NCI-H2171 treated with DMSO at 0.1 percent for 48 hours (cell line): ENCODE measurements at regions not wholly inside any gene's neighbourhood (a gene's known extent, or its start where the extent isn't known, plus 50 kb on each side); places are given as distances from the start of the nearest gene placed in this dataset.

Experiments
- DNase-seq: peaks from one replicate; lab custom pipeline; 2025; lab: John Stamatoyannopoulos, UW

DNA sequence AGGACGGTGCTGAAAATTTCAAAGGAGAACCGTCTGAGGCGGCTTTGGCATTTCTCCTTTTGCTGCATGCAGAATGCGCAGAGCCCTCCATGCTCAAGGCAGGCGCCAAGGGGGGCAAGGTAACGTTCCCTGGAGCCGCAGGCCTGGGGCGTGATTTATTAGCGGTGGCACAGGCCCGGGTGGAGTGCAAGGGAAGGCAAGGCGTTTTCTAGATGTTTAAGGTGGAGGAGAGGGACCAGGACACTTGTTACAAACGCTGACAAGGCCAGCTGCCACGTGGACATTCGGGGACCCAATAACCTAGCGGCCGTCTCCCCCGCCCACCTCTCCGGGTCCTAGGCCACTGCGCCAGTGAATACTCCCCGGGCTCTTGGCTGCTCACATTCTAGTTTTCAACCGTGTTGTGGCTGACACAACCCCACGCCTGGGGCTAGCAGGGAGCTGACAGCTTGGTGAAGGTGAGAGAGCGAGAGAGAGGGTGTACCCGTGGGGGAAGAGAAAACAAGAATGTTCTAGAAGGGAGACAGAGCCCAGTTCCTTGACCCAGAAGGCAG is 250.1 kb downstream of the C16orf95 start:
- DNase-seq: no peak

DNA sequence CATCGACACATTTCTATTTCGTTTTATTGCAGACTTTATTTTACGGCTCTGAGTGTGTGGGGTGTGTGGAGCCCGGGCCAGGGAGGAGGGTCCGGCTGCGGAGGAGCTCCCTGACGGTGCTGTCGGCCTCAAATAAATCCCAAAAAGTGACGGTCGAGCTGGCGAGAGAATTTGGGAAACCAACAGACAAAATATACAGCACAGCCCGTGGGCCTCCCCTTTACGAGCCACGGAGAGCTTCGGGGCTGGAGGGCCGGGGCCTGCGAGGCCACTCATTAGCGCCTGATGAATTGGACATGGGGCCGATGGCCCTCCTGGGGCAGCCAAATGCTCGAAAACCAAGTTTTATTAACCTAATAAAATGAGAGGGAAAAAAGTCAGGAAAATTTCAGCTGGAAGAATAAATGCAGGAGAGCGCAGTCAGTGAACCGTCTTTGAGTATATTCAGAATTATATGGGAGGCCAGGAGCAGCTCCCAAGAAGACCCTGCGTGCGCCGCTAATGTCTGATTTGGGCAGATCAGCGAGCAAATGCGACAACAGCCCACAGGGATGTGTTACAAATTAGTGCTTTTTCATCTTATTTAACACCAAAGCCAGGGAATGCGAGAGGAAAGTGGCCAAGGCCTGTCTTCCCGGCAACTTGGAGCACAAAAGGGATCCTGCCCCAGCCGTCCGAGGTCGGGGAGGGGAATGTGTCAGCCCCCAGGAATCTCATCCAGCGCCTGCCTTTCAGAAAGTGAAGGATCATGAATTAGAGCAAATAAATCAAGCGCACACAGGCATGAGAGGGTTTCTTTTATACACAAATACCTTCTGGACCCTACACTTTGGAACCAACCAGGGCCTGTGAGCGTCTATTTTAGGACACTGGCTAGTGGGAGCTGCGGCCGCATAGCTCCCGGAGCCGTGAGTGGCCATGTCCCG is 249.1 kb downstream of the C16orf95 start:
- DNase-seq: no peak

GRCh38 chr16:87068762-87069150 is 248.4 kb downstream of the C16orf95 start:
- no peak for DNase-seq

- DNase-seq: no peak
Observed at GRCh38 chr16:87070657-87071056, 246.5 kb downstream of the C16orf95 start.

DNA sequence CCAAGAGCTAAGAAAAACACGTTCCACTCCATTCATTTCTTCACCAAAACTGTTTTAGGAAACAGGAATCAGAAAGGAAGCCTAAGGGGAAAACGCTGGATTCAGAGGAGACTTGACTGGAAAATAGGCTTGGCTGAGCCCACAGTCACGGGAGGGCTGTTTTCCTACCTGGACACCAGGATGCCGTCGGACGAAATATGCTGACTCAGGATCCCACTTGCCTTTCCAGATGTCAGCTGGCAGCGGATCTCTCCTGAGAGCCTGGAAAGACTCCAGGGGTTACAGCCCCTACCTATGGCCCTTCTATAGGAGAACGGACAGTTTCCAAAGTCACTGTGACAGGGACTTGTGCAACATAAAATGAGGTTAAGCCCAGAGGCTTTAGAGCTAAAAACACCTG is 245.1 kb downstream of the C16orf95 start:
- no peak for DNase-seq

DNA sequence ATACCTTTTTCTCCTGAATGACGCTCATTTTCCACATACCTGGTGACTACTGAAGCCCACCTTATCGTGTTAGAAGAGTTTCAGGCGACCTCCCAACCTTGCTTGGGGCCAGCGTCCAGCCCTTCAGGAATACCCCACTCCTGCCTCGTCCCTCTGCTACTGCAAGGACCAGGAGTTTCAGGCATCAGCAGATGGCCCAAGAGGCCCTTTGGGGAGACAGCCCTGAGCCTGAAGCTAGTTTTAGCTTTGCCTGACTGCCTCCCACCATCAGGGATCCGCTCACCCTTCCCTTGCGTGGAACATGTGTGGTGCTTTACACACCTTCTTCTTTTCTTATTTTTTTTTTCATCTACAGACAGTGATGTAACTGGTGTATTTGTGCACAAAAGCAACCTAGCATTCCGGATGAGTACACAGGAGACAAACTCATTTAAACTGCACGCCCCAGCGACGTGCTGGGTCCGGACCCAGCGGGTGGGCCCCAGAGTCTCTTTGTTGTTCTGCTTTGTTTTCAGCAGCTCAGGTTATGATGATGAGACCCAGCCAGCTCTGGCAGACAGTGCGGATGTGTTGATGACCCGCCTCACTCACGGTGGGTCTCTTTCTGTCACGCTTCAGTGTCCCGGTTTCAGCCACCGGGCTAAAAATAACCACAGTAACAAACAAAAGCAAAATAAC is 242.4 kb downstream of the C16orf95 start:
- peak; percentile 94 for DNase-seq

GRCh38 chr16:87075319-87075860 is 241.8 kb downstream of the C16orf95 start:
- DNase-seq: no peak

GRCh38 chr16:87076331-87076949 is 240.8 kb downstream of the C16orf95 start:
- DNase-seq: no peak

DNA sequence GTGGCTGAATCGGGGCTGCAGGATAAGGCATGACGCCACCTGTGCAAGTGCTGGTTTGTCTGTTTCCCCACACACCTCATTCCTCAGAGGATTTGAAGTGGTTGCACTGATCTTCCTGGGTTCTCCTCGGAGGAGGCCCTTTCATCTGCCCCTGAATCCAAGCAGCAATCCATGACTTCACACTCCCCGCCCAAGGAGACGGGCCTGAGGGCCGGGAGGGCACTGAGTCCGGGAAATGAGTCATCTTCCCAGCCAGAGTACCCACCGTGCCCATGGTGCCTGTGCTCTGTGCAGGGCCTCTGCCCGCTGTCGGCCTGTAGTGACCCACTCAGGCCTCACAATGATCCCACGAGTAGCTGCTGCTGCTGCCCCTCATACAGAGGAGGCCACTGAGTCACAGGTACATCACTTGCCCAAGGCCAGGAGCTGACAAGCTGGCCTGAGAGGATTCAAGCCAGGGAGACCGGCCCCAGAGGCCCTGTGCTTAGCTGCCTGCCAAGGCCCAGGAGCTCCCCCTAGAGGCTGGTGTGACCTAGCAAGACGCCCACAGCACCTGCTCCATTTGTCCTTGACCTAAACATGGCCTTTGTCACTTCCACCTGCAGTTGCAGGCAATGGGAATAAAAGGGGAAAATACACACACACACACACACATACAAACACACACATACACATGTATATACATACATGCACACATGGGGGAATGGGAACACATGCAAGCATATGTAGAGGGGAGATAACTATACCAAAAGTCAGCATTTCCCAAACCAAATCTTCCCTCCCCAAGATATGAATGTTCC is 240.0 kb downstream of the C16orf95 start:
- peak; percentile 22 for DNase-seq

DNA sequence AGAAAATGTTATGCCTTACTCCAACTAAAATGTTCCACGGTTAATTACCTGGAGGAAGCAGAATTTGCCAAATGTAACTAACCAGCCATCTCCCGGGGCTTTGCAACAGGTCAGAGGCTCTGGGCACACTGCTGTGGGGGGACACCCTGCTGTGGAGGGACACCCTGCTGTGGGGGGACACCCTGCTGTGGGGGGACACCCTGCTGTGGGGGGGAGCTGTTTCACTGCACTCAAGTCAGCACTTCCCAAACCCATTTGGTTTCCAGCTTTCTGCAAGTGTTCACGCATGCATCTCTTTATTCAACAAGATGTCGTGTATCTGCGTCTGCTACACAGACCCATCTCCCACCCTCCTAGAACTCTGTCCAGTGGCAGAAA is 239.5 kb downstream of the C16orf95 start:
- no peak for DNase-seq

GRCh38 chr16:87080571-87081167 is 236.5 kb downstream of the C16orf95 start:
- no peak for DNase-seq

GRCh38 chr16:87085441-87085840 is 231.8 kb downstream of the C16orf95 start:
- no peak for DNase-seq

DNA sequence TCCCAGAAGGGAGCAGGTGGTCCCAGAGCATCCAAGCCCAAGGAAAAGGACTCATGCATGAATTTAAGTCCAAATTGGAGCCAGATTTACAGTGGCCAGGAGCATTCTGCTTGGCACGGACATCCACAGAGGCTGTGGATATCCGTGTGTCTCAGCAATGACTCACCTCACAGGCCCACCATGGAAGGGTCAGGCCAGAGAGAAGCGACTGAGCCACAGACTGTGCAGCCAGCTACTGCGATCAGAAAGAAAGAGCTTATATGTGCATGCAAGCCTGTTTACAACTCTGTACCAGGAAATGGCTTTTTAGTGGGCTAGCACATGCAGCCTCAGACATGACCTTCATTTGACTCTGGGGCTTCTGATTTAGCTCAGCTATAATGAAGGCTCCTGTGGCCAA is 231.0 kb downstream of the C16orf95 start:
- no peak for DNase-seq

- DNase-seq: peak; percentile 11
Observed at GRCh38 chr16:87086575-87086974, 230.6 kb downstream of the C16orf95 start.

- no peak for DNase-seq
Observed at GRCh38 chr16:87092958-87093357, 224.2 kb downstream of the C16orf95 start.

GRCh38 chr16:87093804-87094555 is 223.2 kb downstream of the C16orf95 start:
- DNase-seq: no peak

DNA sequence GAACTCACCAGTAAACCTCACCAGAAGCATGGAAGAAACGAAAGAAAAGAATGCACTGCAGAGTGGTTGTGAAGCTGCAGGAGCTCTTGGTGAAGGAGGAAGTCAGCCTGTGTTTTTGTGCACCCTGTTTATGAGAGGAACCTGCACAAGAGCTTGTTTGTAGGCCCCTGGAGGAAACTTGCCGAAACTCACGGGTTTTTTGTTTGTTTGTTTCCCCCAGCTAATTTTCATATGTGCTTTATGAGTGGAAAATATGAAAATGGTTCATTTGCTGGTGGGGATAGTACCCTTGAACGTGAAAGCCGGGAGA is 222.7 kb downstream of the C16orf95 start:
- no peak for DNase-seq

DNA sequence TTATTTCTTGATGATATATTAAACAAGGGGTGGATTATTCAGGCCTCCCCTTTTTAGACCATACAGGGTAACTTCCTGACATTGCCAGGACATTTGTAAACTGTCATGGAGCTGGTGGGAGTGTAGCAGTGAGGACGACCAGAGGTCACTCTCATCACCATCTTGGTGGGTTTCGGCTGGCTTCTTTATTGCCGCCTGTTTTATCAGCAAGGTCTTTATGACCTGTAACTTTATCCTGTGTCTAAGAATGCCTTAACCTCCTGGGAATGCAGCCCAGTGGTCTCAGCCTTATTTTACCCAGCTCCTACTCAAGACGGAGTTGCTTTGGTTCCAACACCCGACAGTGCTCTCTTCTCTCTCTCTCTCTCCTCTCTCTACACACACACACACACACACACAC is 221.9 kb downstream of the C16orf95 start:
- DNase-seq: no peak

- DNase-seq: no peak
Observed at GRCh38 chr16:87096746-87097333, 220.4 kb downstream of the C16orf95 start.

- no peak for DNase-seq
Observed at GRCh38 chr16:87098361-87098760, 218.8 kb downstream of the C16orf95 start.
